Posterior cingulate gyrus (tissue), 11 donors: ENCODE measurements at regions not wholly inside any gene's neighbourhood (a gene's known extent, or its start where the extent isn't known, plus 50 kb on each side); places are given as distances from the start of the nearest gene placed in this dataset.
"Not testable (repeated sequence)": the region's sequence is repeated elsewhere in the genome, so short reads cannot be mapped to it uniquely, and the experiment has no call there.

ENCODE experiments used
- DNase-seq, 10 donors: peaks; one replicate each; pipeline versions ENCODE4 v3.0.0 to v3.0.0-alpha.2; 2020 to 2021; ENCODE audit warnings: mixed read lengths in 3 of 10
- intact Hi-C: fragments of 100-400 bp; cut with DNase I; formaldehyde crosslinking; loops from one replicate; pipeline ENCODE4 v1.15.1; 2023

- DNase-seq = no peak
- intact Hi-C loops = no loop called here
Observed at GRCh38 chr5:117144086-117144485, 569.5 kb upstream of the SEMA6A start.

GRCh38 chr5:117143406-117143805 lies 568.8 kb upstream of the SEMA6A start:
- intact Hi-C loops = no loop called here
- no peak for DNase-seq

DNA sequence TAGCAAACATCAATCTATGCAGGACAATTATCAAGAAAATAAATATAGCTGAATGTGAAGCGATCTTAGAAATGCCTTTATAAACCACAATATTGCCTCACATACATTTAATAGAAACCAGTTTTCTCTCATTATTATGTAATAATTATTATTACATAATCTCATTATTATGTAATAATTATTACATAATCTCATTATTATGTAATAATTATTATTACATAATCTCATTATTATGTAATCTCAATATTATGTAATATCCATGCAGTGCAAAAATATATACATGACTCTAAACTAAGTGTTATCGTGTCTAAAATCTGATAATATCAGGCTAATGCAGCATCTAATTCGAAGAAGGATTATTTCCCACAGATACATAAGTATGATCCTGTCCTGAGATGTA lies 563.9 kb upstream of the SEMA6A start:
- DNase-seq = no peak
- intact Hi-C loops = no loop called here

DNA sequence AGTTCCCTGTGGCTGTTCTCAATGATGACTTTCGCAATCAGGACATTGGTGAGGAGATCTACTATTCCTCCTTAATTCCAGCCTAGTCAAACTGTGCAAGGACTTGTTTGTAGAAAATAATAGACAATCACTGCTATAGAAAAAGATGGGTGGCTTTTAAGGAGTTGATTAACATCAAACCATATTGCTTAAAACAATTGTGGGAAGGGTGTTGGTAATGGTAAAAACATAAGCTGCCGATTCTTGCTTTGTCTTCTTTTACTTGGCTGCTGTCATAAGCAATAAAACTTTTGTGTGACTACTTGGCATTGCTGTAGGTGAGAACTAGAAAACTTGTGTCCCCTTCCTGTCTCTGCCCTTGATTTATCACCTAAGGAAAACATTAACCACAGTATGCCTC lies 561.2 kb upstream of the SEMA6A start:
- intact Hi-C loops = no loop called here
- DNase-seq = no peak

GRCh38 chr5:117133198-117133597 lies 558.6 kb upstream of the SEMA6A start:
- DNase-seq = no peak
- intact Hi-C loops = no loop called here

GRCh38 chr5:117131876-117132275 lies 557.3 kb upstream of the SEMA6A start:
- DNase-seq = no peak
- intact Hi-C loops = no loop called here

- intact Hi-C loops = no loop called here
- DNase-seq = no peak
Observed at GRCh38 chr5:117131048-117131679, 556.5 kb upstream of the SEMA6A start.

DNA sequence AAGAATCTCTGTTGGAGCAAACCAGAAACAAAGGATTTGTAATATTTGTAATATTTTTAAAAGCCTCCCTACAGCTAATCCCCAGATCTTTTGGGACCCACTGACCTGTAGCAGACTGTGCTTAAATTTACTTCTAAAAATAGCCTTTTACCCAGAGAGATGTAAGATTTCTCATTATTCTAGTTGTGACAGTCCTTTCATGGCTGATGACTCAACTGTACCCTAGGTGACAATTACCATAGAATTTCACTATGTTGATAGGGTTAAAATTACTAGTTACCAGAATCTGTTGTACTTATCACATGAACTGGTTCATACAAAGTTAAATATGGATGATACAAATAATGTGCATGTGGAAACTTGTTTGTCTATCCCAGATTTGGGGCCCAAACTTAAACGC lies 543.9 kb upstream of the SEMA6A start:
- intact Hi-C loops = no loop called here
- DNase-seq = no peak

GRCh38 chr5:117117314-117117713 lies 542.7 kb upstream of the SEMA6A start:
- intact Hi-C loops = not testable (repeated sequence)
- peak in 2 of 10 donors; percentile 58 to 62 for DNase-seq

- no peak for DNase-seq
- intact Hi-C loops = no loop called here
Observed at GRCh38 chr5:117110548-117110947, 535.9 kb upstream of the SEMA6A start.

DNA sequence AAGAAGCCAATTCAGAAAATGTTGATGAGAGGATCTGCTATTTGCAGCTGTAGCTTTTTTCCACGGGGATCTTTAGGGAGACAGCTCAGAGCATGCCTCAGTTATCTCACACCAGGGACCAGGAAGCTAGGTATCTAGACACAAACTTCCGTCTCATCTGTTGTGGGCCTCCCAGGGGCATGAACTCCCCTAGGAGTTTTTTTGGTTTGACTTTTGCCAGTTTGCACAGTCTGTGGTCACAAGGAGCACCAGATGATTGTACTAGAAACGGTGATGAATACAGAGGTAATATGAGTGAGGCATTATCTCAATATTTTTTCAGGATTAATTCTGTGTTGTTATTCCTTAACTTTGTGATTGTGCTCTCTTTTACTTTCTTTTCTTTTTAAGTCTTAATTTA lies 533.2 kb upstream of the SEMA6A start:
- DNase-seq = no peak
- intact Hi-C loops = no loop called here

DNA sequence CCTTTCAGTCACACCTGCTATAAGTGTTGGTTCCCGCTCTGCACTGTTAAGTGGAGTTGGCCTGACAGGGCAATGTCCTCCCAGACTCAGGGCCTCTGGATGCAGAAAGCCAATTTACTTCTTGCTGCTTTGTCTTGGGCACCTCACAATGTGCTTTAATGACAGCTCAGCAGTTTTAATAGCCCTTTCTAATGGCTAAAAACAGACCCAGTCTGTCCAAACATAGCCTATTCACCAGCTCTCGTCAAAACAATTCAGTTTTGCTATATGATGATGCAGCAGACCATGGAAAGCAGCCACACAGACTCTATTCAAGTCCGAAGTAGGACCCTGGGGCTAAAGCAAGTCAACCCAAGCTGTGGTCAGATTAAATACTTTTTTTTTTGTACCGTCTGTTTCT lies 529.1 kb upstream of the SEMA6A start:
- intact Hi-C loops = no loop called here
- no peak for DNase-seq

GRCh38 chr5:117102591-117102990 lies 528.0 kb upstream of the SEMA6A start:
- intact Hi-C loops = no loop called here
- no peak for DNase-seq

DNA sequence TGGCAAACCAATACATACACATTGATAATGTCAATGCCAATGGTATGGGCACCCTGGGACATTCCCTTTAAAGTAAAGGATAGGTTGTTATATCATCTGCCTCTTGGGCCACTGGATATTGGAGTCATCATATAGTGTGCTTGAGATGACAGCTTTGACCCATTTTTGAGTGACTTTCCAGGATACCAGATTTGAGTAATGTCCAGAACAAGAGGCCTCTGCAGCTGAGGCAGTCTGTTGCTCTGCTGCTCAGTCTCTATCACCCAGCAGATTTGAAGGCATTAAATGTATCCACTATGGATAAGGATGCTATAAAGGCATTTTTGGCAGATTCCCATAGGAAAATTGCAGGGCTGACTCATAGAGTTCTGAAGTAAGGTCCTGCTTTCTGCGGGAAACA lies 525.6 kb upstream of the SEMA6A start:
- DNase-seq = no peak
- intact Hi-C loops = no loop called here

GRCh38 chr5:117098094-117098493 lies 523.5 kb upstream of the SEMA6A start:
- intact Hi-C loops = no loop called here

DNA sequence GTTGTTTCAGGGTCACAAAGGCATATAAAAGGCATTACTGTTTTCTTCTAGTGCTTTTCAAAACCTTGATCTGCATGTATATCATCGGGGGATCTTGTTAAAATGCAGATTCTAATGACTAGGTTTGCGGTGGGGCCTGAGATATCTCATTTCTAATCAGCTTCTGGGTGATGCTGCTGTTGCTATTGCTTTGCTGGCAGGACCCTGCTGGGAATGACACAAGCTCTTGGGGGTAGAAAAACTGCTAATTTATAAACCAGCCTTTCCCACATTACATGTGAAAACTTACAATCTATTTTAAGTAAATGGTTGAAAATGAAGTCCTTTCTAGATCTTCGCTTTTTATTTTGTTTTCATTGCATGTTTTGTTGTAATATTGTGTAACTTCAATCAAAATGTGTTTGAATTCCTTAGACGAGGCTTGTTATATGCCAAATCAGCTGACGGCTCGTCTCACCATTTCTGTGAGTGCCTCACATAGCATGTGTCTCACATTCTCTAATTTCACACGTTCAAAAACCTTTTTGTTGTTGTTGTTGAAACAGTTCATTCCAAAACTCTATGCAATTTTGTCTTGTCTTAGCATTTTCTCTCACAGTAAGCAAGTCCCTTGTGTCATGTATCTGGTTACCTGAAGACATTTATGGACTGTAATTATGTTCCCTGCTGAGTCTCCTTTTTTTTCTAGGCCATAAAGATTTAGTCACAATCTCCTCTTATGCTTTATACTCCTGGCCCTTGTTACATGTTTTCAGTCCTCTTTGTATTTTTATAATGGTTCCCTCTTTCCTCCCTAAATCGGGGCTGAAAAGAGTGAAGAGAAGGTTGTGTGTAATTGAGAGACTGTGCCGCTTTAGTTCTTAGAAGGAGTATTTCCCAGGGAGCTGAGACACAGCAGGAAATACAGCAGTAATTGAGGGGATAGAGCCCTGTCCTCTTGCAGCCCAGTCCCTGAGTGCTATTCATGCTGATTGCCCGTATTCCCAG lies 521.0 kb upstream of the SEMA6A start:
- DNase-seq = no peak
- intact Hi-C loops = no loop called here

More at GRCh38 chr5:117098094-117098493, 523.5 kb upstream of the SEMA6A start:
- no peak for DNase-seq

DNA sequence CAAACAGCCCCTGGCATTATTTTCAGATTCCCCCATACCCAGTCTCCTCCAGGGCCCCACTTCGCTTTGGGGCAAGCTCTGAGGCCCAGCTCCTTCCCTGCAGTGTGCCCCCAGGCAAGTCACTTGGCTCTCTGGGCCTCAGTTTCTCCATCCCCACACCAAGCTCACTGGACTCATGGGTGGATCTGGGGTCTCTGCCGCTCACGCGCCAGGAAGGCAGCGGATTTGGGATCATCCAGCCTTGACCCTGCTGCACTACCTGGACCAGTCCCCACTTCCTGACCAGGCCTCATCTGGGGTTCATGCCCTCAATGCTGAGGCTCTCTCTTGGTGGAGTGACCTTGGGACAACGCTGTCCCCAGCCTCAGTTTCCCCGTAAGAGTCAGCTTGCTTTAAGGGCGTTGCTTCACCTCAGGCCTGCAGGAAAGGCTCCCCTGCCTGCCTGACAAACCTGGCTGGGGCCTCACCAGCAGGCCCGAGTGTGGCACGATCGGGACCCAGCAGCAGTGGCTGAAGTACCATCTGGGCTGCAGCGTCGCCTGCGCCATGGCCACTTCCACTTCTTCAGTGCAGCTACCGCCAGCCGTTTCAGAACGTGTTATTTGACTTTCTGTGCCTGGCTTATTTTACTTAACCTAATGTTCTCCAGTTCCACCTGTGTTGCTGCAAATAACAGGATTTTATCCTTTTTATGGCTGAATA lies 519.6 kb upstream of the SEMA6A start:
- intact Hi-C loops = no loop called here
- DNase-seq = peak in 2 of 10 donors; percentile 40 to 49

DNA sequence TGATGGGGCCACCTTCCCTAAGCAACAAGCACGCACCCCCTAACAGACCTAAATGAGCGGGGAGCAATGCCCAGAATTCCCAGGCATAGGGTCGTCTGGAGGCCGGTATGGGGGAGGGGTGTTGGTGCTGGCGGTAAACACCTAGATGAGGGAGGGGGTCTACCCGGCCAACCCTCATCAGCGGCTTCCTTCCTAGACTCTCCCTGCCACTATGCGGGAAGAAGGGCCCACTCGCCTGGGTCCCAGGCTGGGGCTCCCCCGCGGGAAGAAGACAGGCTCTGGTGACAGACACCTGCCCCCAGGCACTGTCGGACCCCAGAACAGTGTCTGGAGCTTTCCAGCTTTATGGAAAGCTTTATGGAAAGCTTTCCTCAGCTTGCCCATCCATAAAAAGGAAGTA lies 519.0 kb upstream of the SEMA6A start:
- intact Hi-C loops = no loop called here
- peak in 2 of 10 donors; percentile 55 to 65 for DNase-seq

- no peak for DNase-seq
- intact Hi-C loops = no loop called here
Observed at GRCh38 chr5:117089001-117089400, 514.4 kb upstream of the SEMA6A start.

GRCh38 chr5:117088176-117088575 lies 513.6 kb upstream of the SEMA6A start:
- DNase-seq = no peak
- intact Hi-C loops = no loop called here

DNA sequence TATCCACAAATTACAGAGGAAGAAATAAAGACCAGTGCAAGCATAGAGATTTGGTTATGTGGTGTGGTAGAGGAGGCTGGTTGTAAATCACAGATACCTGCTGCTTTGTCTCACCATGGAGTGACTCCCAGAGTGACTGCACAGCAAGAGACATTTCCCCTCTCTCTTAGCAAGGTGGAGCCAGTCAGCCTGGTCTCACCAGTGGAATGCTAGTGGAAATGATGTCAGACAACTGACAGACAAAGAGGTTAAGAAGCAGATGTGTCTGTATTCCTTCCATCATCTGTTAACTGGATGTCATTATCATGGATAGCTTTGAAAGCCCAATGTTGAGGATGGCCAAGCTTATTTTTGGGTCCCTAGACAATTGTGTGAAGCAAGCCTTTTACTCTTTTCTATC lies 509.4 kb upstream of the SEMA6A start:
- DNase-seq = peak in 2 of 10 donors; percentile 23 to 50
- intact Hi-C loops = no loop called here
